Brain microvascular endothelial cell (primary cell): ENCODE measurements at regions not wholly inside any gene's neighbourhood (a gene's known extent, or its start where the extent isn't known, plus 50 kb on each side); places are given as distances from the start of the nearest gene placed in this dataset.

Experiments
- DNase-seq: peaks from one replicate; pipeline ENCODE4 v3.0.0-alpha.2; 2020
- H3K27ac ChIP-seq: fragments of 250-450 bp; sonication (Bioruptor Pico); 2 replicates; pipeline ENCODE4 v1.5.1; 2020; ENCODE audit warnings: mild to moderate bottlenecking, moderate library complexity
- H3K27me3 ChIP-seq: fragments of 250-450 bp; sonication (Bioruptor Pico); replicated peaks from 2 replicates; pipeline ENCODE4 v1.5.1; 2020; ENCODE audit warnings: mild to moderate bottlenecking
- H3K36me3 ChIP-seq: fragments of 250-450 bp; sonication (Bioruptor Pico); replicated peaks from 2 replicates; pipeline ENCODE4 v1.5.1; 2020; ENCODE audit warnings: mild to moderate bottlenecking
- H3K4me3 ChIP-seq: 2 replicates; pipeline ENCODE4 v1.5.1; 2011; ENCODE audit warnings: low read depth, mild to moderate bottlenecking, control low read depth, low read length, moderate library complexity
- CTCF ChIP-seq: IDR thresholded peaks from 2 replicates; pipeline ENCODE4 v1.5.1; 2011; ENCODE audit warnings: low read depth, mild to moderate bottlenecking, moderate library complexity, low read length, control low read depth, inconsistent platforms; ENCODE audit errors: missing control alignments
- in situ Hi-C: cut with HindIII; loops from 2 replicates; pipeline ENCODE4 v1.10.0; 2017; ENCODE audit warnings: low sequenced_read_pairs, low pct_ligation_motif_present

GRCh38 chr11:15896530-15896929 is 459.8 kb downstream of the SOX6 start:
- H3K4me3 ChIP-seq, result no peak overlapping the region
- DNase-seq, result no peak
- no peaks in the 10 kb centered on the region for H3K27me3 ChIP-seq
- TF ChIP-seq CTCF, result no peak
- H3K36me3 ChIP-seq, result no peaks in the 10 kb centered on the region
- no peak overlapping the region for H3K27ac ChIP-seq
- in situ Hi-C loops, result no loop called here

GRCh38 chr11:15897211-15897960 is 459.0 kb downstream of the SOX6 start:
- Histone ChIP-seq H3K4me3 (no peak overlapping the region), H3K27ac (no peak overlapping the region), H3K36me3 (no peaks in the 10 kb centered on the region), H3K27me3 (no peaks in the 10 kb centered on the region)
- peak; percentile 60 for DNase-seq
- in situ Hi-C loops, result no loop called here
- TF ChIP-seq CTCF, result no peak

- in situ Hi-C loops, result no loop called here
- TF ChIP-seq CTCF, result peak; percentile 12
Observed at GRCh38 chr11:15901054-15901453, 455.3 kb downstream of the SOX6 start.

GRCh38 chr11:15901790-15902189 is 454.6 kb downstream of the SOX6 start:
- no peak for TF ChIP-seq CTCF
- H3K36me3 ChIP-seq, result no peaks in the 10 kb centered on the region
- H3K27ac ChIP-seq, result no peak overlapping the region
- H3K27me3 ChIP-seq, result no peaks in the 10 kb centered on the region
- DNase-seq, result no peak
- in situ Hi-C loops, result no loop called here
- H3K4me3 ChIP-seq, result no peak overlapping the region

More at GRCh38 chr11:15901054-15901453, 455.3 kb downstream of the SOX6 start:
- Histone ChIP-seq H3K27me3 (no peaks in the 10 kb centered on the region), H3K36me3 (no peaks in the 10 kb centered on the region), H3K27ac (no peak overlapping the region), H3K4me3 (no peak overlapping the region)
- no peak for DNase-seq

- Histone ChIP-seq H3K4me3 (no peak overlapping the region), H3K36me3 (no peaks in the 10 kb centered on the region), H3K27ac (no peak overlapping the region), H3K27me3 (no peaks in the 10 kb centered on the region)
- no peak for TF ChIP-seq CTCF
- no peak for DNase-seq
- in situ Hi-C loops, result no loop called here
Observed at GRCh38 chr11:15903246-15903645, 453.1 kb downstream of the SOX6 start.
